SU-DHL-6 (cell line): ENCODE measurements at regions not wholly inside any gene's neighbourhood (a gene's known extent, or its start where the extent isn't known, plus 50 kb on each side); places are given as distances from the start of the nearest gene placed in this dataset.

Experiments used
- H2AFZ ChIP-seq: fragments of 200-600 bp; sonication (generic); 2 replicates; pipeline ENCODE4 v1.6.1; 2014; ENCODE audit warnings: low read depth, mild to moderate bottlenecking, moderate library complexity, mixed read lengths, antibody characterized with exemption, low read length; ENCODE audit not compliant: severe bottlenecking
- H3F3A ChIP-seq: fragments of 200-600 bp; shearing (Covaris generic); 2 replicates; pipeline ENCODE4 v1.6.0; 2016; ENCODE audit warnings: antibody characterized with exemption, mild to moderate bottlenecking; ENCODE audit not compliant: insufficient read depth
- H3K27ac ChIP-seq: fragments of 200-600 bp; sonication (generic); 2 replicates; pipeline ENCODE4 v1.5.1; 2016; ENCODE audit warnings: low read depth, mild to moderate bottlenecking, low read length, moderate library complexity, mixed read lengths
- H3K27me3 ChIP-seq: fragments of 200-600 bp; sonication (generic), shearing (Covaris generic); 2 replicates; pipeline ENCODE4 v1.6.0; 2014; ENCODE audit warnings: mild to moderate bottlenecking, low read length
- H3K36me3 ChIP-seq: fragments of 200-600 bp; sonication (generic); 2 replicates; pipeline ENCODE4 v1.6.1; 2014; ENCODE audit warnings: mild to moderate bottlenecking, low read length, mixed read lengths
- H3K4me2 ChIP-seq: fragments of 300-600, 200-600 bp; shearing (Covaris generic), sonication (generic); 2 replicates; pipeline ENCODE4 v1.6.0; 2014; ENCODE audit warnings: low read length, low read depth, mild to moderate bottlenecking; ENCODE audit not compliant: poor library complexity, severe bottlenecking
- H3K4me3 ChIP-seq: fragments of 200-600 bp; sonication (generic); 2 replicates; pipeline ENCODE4 v1.5.1; 2014; ENCODE audit warnings: antibody characterized with exemption, low read length, mild to moderate bottlenecking, mixed read lengths; ENCODE audit not compliant: insufficient read depth, poor library complexity, severe bottlenecking
- H3K79me2 ChIP-seq: fragments of 200-600 bp; sonication (generic); 2 replicates; pipeline ENCODE4 v1.6.1; 2014; ENCODE audit warnings: mild to moderate bottlenecking, low read length, moderate library complexity; ENCODE audit not compliant: insufficient read depth
- H3K9ac ChIP-seq: fragments of 200-600 bp; sonication (generic); 2 replicates; pipeline ENCODE4 v1.7.0; 2014; ENCODE audit warnings: mild to moderate bottlenecking, low read length
- H3K9me2 ChIP-seq: fragments of 200-600 bp; sonication (generic); replicated peaks from 2 replicates; pipeline ENCODE4 v1.6.1; 2014; ENCODE audit warnings: low read length; ENCODE audit not compliant: insufficient read depth
- H3K9me3 ChIP-seq: fragments of 200-600 bp; sonication (generic); 2 replicates; pipeline ENCODE4 v1.6.1; 2014; ENCODE audit warnings: low read length, mixed read lengths; ENCODE audit not compliant: insufficient read depth
- H4K20me1 ChIP-seq: fragments of 200-600 bp; sonication (generic); 2 replicates; pipeline ENCODE4 v1.6.1; 2014; ENCODE audit warnings: low read depth, mild to moderate bottlenecking, antibody characterized with exemption, low read length, moderate library complexity, mixed read lengths
- EZH2phosphoT487 ChIP-seq: fragments of 200-600 bp; sonication (generic), shearing (Covaris generic); conservative IDR thresholded peaks from 2 replicates; pipeline ENCODE4 v1.6.1; 2018; ENCODE audit warnings: mild to moderate bottlenecking, antibody characterized with exemption, low read length, moderate library complexity, mixed read lengths
- TF ChIP-seq, protein P1 (sequence below): fragments of 200-600 bp; sonication (generic); IDR thresholded peaks from one replicate; pipeline ENCODE4 v1.5.1; 2017; ENCODE audit warnings: antibody characterized with exemption, mild to moderate bottlenecking, low read length, moderate library complexity; ENCODE audit not compliant: insufficient read depth, poor library complexity, severe bottlenecking

DNA sequence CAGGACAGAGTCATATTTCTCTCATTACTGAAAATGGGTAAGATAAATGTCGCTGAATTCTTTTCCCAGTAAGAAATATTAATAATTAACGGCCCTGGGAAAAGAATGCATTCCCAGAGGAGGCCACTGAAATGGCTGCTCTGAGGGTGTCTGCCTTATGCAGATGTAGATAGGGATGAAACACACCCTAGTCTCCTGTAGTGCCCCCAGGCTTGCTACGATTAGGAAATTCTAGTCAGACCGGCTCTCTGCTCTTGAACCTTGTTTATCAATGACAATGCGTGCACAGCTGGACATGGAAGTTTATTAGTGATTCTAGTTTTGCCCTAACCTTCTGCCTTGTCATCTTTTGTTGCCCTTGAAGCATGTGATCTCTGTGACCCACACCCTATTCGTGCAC is 291.1 kb downstream of the ZNF248 start:
- H3K36me3 ChIP-seq = no peaks in the 10 kb centered on the region

DNA sequence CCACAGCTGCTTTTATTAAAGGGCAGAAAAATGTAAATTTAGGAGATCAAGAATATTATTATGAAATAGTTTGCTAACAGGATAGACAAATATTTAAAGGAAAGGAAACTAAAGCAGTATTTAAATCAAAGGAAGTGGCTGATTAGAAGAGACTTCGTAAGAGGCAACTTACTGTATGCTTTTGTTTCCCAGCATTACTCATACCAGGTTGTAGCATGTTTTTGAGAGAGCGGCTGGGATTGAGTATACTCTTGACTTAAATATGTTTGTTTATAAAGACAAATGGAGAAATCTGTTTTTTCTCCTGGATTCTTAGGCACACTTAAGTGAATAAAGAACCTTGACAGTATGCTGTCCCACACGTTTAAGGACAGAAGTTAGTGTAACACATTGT is 293.7 kb downstream of the ZNF248 start:
- Histone ChIP-seq H3K4me3 (no peak overlapping the region), H3K4me2 (no peak overlapping the region), H3K36me3 (no peaks in the 10 kb centered on the region), H4K20me1 (no peaks in the 10 kb centered on the region), H3K79me2 (no peaks in the 10 kb centered on the region), H3K9ac (no peak overlapping the region), H3K27me3 (no peaks in the 10 kb centered on the region), H3K9me2 (no peaks in the 10 kb centered on the region), H3F3A (no peaks in the 10 kb centered on the region), H3K9me3 (no peaks in the 10 kb centered on the region), H3K27ac (no peak overlapping the region), H2AFZ (no peak overlapping the region)
- no peak for TF ChIP-seq EZH2phosphoT487
- TF ChIP-seq, protein P1, sequence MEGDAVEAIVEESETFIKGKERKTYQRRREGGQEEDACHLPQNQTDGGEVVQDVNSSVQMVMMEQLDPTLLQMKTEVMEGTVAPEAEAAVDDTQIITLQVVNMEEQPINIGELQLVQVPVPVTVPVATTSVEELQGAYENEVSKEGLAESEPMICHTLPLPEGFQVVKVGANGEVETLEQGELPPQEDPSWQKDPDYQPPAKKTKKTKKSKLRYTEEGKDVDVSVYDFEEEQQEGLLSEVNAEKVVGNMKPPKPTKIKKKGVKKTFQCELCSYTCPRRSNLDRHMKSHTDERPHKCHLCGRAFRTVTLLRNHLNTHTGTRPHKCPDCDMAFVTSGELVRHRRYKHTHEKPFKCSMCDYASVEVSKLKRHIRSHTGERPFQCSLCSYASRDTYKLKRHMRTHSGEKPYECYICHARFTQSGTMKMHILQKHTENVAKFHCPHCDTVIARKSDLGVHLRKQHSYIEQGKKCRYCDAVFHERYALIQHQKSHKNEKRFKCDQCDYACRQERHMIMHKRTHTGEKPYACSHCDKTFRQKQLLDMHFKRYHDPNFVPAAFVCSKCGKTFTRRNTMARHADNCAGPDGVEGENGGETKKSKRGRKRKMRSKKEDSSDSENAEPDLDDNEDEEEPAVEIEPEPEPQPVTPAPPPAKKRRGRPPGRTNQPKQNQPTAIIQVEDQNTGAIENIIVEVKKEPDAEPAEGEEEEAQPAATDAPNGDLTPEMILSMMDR = no peak

More for the DNA sequence above, 291.1 kb downstream of the ZNF248 start:
- H3K4me3 ChIP-seq = no peak overlapping the region
- H4K20me1 ChIP-seq = no peaks in the 10 kb centered on the region
- H3K4me2 ChIP-seq = no peak overlapping the region
- no peaks in the 10 kb centered on the region for H3F3A ChIP-seq
- H3K9me2 ChIP-seq = no peaks in the 10 kb centered on the region
- no peaks in the 10 kb centered on the region for H3K79me2 ChIP-seq
- no peak overlapping the region for H2AFZ ChIP-seq
- no peak for TF ChIP-seq EZH2phosphoT487
- TF ChIP-seq, protein P1 = no peak
- no peak overlapping the region for H3K9ac ChIP-seq
- no peaks in the 10 kb centered on the region for H3K9me3 ChIP-seq
- H3K27ac ChIP-seq = no peak overlapping the region
- H3K27me3 ChIP-seq = no peaks in the 10 kb centered on the region

DNA sequence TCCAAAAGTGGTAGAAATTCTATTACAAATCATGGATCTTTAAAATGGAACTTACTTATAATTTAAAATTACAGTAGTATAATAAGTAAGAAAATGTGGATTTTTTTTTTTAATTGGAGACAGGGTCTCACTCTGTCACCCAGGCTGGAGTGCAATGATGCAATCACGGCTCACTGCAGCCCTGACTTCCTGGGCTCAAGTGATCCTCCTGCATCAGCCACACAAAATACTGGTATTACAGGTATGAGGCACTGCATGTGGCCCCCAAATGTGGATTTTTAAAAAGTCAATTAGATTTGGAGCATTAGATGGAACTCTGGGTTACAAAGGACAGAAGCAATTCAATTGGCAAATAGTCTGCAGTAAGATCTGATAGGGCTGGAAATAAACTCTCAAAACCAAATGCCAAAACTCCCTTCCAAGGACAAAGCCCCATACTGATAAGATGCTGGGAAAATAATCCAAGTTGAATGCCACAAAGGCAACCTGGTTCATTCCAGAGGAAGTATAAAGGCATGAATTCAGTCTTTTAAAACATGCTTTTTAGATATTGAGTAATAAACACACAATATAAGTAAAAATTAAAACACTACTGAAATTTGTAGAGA is 294.2 kb downstream of the ZNF248 start:
- Histone ChIP-seq H3K4me3 (no peak overlapping the region), H3K9me3 (no peaks in the 10 kb centered on the region), H4K20me1 (no peaks in the 10 kb centered on the region), H3K79me2 (no peaks in the 10 kb centered on the region), H3K9ac (no peak overlapping the region), H3K27ac (no peak overlapping the region), H3K27me3 (no peaks in the 10 kb centered on the region), H3K4me2 (no peak overlapping the region), H3F3A (no peaks in the 10 kb centered on the region), H3K9me2 (no peaks in the 10 kb centered on the region), H3K36me3 (no peaks in the 10 kb centered on the region), H2AFZ (no peak overlapping the region)
- TF ChIP-seq, protein P1 = no peak
- no peak for TF ChIP-seq EZH2phosphoT487
